Dedifferentiated amniotic fluid mesenchymal stem cell (primary cell): ENCODE measurements at regions not wholly inside any gene's neighbourhood (a gene's known extent, or its start where the extent isn't known, plus 50 kb on each side); places are given as distances from the start of the nearest gene placed in this dataset.

Experiments used
- DNase-seq: peaks from one replicate; pipeline ENCODE4 v3.0.0-alpha.2; 2016; ENCODE audit errors: extremely low spot score

DNA sequence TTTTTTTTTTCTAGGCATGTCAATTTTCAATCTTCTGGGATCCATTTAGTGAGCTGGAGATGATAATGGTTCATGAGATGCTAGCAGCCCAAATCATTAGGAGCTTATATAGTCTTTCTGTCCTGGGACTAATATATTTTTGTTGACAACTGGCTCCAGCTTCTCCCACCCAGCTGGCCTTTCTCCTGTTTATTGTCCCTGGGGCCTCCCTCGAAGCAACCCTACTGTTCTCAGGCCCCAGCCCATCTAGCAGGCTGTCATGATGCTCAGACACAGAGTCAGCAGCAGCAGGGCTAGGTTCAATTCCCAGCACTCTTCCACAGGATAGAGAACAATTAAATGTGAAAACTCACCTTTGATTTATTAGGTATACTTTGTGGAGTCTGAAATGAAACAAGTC, 127.6 kb upstream of the MID1 start:
- no peak for DNase-seq

DNA sequence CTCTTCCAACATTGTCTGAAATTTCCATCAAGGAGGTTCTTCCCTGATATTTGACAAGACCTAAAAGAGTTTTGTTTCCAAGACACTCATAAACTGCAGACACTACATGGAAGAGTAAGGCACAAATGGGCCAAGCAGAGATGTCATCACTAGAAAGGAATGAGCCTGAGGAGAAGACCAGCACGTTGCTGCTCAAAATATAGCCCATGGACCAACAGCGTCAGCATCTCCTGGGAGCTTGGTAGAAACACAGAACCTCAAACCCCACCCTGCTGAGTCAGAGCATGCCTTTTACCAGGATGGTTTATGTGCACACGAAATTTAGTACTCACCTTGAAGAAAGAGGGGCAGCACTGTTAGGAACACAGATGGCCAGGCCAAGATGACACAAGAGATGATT, 128.7 kb upstream of the MID1 start:
- no peak for DNase-seq

DNA sequence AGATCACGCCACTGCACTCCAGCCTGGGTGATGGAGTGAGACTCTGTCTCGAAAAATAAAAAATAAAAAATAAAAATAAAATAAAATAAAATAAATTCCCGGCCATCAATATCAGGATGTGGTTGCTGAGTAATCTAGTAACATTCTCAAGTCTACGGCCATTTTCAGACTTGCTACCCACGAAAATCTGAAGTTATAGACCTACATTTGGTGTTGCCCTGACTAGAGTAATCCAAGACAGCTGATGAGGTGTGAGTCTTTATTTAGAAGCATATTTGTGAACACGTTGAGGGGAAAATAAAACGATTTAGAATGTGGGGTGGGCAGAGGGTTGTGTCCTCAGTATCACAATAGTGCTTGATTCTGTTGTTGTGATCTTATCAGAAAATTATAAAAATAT, 130.2 kb upstream of the MID1 start:
- DNase-seq = no peak

DNA sequence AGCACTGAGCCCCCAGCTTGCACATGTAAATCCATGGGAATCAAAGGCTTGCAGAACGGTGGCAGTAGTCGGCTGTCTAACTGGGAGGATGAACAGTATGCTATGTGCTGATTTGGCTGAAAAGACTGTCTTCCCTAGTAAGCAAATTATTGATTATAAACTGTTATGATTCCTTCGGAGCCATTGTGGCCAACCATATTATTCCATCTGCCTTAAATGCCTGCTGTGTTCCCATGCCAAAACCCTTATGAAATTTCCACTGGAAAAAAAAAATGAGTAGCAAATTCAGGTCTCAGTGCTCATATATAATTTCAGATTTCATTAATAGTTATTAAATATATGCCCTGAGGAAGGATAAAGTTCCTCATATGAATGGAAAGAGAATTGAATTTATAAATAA, 132.7 kb upstream of the MID1 start:
- DNase-seq = no peak

DNA sequence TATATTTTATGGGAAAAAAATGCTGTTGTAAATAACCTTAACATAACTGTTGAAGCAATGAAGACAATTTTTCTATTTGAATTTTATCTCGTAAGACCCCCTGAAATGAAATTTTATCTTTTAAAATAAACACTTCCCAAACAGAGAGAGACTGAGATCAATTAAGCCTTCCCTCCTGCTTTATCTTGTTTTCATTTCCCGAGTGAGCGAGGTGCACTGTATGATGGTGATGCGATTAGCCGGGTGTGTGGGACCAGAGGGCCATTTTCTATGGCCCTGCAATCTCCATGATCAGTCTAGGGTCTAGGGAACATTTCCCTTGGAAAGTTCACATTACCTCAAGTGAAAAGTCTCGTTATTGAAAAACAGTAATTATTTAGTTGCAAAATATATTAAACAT, 134.1 kb upstream of the MID1 start:
- DNase-seq = no peak

DNA sequence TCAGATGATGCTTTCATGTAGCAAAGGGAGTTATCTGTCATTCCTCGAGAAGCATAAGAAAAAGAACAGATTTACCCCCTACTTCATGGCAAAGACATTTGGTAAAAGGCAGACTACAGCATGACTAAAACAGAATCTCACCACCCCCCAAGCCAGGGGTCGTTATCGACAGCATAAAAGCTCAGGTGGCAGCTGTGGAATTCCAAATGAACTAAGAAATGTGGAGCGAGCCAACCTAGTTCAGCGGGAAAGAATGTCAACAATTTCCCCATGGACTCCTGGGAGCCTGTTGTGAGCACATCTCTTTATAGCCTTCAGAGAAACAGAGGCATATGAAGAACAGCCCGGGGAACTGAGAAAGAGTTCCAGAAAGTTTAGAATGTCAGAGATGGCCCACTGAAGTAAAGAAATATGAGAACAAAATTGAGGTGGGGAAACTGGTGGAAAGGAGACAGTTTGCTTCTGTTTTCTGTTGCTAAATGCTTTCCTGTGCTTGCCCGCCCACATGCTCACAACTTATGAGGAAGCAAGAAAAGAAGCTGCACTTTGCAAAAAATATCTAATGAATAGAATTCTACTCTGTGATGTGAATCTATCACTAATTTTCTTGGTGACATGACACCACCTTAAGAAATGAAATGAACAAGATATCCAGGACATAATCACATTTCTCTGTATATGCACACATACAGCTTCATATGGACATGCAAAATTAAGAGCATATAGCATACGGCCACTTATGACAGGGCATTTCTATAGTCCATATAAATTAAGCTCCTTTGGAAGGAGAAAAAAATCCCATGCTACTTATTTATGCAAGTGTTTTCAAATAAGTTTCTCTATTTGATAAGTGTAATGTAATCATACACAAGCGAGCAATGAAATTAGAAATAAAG, 135.3 kb upstream of the MID1 start:
- DNase-seq = no peak

DNA sequence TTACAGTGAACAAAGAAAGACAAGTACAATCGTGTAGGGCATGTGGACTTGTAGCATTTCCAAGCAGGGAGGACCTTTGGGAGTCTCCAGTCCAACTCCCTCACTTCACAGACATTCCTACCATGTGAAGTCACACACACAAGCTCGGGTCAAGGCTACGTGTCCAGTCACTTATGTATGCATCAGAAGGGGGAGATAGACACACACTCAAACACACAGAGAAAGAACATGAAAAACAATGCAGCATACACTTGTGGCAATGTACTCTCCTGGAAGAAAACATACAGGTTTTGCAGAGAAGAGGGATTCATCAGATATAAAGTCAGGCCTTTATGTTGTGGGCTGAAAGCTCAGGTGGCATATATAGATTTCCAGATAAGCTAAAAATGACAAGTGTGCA, 136.1 kb upstream of the MID1 start:
- DNase-seq = peak; percentile 39

DNA sequence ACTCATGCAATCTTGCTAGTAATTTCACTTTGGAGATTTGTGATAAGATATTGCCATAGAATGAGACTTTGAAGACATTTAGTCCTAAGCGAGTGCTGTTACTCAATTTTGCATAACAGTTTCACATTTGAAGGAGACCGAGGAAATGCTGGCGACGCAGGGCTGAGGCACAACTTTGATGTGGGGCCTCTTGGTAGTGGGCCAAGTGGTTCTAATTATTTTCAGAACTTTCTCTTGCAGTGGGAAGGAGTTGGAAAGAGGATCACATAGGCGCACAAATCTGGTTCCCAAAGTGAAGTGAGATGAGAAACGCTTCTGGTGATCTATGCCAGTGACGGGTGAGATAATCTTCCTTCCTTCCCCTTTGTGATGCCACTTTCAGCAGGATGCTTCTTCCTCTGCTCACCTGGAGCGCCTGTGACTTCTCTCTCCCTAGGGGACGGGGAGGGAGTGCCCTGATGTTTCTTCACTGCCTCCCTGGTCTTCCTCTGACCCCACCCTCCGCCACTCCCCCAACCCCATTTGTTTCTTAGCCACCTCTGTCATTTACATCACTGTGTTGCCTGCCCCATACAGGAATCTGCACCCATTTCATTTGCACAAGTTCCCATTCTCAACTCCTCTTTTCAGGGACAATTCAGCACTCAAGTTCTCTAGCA, 138.9 kb upstream of the MID1 start:
- DNase-seq = no peak

DNA sequence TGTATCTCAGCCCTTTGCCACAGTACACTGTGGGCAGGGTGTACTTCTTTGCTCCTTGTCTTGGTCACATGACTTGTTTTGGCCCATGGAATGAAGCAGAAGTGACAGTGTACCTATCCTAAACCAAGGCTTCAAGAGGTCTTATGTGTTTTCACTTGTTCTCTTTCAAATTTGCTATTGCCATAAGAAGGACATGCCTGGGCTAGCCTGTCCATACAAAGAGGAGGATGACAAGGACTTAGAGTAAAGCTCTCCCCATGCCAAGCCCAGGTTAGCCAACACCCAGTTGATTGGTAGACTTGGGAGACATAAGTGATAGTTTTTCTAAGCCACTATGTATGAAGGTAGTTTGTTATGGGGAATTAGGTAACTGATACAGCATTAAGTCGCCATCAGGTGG, 141.1 kb upstream of the MID1 start:
- DNase-seq = no peak

DNA sequence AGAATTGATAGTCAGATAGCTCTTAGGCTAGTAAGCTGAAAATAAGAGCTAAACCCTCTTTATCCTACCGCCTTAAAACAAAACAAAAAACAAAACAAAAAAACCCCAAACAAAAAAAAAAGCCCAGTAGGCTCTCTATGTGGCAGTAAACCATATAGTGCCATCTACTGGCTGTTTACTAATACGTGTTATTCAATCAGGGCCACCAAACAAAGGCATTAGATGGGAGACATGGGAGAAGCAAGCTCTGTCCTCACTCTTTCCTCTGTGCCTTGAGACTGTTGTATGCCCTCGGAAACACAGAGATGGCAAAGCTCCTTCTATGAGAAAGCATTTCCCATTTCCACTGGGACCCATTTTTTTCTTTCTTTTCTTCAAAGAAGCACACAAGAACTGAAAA, 148.8 kb upstream of the MID1 start:
- peak; percentile 51 for DNase-seq

DNA sequence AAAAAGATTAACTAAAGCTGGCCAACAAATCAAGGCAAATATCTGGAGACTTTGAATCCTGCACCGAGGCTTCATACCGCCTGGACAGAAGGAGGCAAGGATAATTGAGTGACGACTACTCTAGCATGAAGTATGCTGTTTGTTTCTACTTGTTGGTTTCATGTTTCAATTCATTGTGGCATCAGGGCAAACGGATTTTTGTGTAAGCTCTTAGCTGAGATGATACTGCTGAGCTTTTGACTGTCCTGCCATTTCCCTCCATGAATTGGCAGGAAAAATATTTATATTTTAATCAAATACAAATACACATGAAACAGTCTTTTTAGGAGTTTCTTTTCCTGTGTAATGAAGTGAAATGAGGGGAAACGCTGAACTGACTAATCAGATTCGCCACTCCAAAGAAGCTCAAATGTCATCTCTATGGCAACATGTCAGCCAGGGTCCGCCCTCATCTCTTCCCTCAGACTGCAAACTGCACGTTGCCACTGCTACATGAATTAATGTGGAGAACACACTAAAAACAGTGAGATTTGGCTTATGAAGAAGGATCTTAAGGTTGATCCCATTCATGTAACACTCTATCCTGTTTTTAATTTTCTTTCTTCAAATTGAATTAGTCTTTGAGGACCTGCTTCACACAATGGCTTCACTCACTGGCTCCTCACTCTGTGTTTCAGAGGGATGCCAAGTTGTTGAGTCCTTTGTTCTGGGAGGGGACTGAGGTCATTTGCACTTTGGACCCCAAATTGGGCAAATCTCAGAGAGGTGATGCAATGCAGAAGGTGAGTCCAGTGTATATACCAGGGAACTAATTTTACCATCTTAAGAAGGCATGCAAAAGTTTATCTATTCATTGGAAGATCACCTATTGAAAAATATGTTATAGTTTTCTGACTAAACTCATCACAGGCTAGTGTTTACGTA, 149.6 kb upstream of the MID1 start:
- peak; percentile 57 for DNase-seq

DNA sequence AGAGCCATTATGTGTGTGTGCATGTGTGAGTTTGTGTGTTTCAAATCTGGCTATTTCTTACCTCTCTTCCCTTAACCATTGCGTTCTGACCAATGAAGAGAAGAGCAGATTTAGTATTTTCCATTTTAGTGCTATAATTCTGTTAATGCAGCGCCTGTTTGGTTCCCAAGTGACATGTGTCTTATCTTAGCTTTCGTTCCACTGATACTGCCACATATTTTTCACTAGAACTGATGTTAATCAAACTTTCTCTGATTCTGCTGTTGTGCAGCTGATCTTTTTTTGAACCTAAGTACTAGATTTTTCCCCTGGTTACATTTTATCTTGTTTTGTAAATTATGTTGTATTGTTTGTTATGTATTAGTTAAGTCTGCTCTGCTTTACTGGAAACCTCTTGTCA, 152.9 kb upstream of the MID1 start:
- DNase-seq = no peak

DNA sequence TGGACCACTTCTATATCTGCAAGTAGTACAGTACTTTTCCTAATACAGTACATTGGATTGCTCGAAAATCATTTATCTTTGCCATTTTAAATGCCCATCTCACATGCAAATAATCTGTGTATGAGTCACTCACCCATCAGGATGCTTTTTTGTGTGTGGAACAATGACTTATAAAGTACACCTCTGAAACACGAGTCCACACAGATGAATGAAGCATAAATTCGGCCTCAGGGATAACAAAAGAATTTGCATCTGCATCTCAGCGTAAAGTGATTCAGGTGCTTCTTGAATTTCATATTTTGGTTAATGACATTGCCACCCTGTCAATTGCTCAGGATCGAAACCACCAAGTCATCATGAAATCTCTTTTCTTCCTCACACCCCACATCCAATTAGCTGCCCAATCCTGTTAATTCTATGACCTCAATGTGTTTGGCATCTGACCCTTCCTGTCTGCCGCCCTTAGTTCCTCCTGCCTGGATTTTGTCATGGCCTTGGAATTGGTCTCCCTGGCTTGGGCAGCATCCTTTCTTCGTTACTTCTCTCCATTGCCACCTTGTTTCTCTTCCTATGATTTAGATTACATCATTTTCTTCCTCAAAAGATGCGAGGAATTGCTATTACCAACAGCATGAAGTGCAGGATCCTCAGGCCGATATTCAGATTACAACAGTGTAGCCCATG, 161.6 kb upstream of the MID1 start:
- no peak for DNase-seq

DNA sequence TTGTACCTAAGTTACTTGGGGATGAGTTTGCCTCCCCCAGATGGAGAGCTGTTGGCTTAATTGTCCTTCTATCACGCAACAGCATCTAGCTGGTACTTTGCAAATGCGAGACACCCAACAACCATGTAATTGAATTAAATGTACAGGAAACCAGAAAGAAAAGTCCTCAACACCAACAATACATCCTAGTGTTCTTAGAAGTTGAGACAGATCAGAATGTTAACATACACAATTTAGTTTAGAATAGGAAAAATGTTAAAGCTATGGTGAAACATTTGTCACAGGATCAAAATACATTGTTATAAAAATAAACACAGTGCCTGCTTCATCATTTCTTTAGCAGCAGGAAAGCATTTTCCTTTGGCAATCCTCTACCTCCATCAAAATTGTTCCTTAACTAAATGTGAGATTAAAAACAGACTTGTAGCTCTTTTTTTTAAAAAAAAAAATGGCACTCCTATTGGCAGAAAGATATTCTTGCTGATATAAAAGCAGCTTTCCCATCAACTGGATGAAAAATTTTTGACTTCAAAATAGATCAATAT, 163.1 kb upstream of the MID1 start:
- DNase-seq = no peak

DNA sequence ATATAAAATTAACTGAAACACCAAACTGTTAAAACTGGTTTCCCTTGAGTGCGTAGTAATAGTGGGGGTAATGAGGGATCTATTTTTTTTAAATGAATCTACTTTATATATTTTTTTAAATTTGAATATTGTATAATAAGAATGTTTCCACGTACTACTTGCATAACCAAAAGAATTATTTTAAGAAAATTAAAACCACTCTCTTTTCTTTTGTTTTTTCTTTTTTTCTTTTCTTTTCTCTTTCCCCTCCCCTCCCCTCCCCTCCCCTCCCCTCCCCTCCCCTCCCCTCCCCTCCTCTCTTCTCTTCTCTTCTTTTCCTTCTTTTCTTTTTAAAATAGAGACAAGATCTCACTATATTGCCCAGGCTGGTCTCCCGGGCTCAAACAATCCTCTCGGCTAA, 166.9 kb upstream of the MID1 start:
- DNase-seq = no peak

DNA sequence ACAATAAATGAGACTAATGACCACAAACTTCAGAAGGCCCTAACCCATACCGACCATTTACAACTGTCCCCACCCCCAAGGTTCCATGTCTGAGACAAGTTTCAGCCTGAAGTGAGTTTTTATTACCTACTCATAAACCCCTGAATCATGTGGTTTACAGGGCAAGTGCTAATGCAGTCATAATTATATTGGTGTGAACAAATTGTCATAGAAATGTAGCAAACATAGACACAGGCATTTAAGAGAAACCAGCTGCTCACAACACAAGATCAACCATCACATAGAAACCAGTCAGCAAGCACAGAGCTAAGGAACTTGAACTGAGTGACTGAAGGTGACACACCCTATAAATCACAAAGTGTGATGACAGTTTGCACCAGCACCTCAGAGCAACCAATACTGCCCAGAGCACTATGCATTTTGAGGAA, 173.8 kb upstream of the MID1 start:
- no peak for DNase-seq

DNA sequence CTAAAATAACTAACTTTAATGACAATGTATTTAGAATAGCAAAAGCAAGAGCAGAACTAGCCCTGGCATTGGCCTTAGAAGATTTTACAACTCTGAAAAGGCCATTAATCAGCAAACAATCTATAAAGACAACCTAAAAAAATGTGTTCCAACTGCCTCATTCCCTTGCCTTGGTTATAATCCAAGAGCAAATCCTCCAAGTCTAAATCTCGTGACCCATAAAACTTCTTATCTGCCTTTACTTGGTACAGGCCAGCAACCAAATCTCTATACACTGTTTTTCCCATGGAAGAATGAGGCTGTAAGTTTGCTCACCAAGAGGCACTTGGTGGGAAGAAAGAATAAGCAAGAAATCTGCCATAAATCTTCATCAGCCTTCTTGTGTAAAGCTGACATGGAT, 175.3 kb upstream of the MID1 start:
- DNase-seq = no peak

DNA sequence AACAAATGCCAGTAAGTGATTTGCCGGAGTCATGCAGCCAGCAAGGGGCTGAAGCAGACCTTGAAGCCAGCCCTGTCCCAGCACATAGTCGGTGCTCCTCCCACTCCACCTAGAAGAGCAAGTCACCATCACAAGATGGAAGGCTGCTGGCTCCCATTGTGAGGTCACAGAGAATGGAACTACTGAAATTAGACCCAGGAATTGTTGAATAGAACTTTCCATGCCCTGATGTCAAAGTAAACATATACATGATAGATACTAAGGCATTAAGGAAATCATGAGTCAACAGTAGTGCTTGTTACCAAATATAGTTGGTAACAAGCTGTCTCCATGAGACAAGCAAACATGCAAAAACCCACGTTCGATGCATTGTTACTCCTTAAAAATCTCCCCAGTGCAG, 177.1 kb upstream of the MID1 start:
- DNase-seq = peak; percentile 16

DNA sequence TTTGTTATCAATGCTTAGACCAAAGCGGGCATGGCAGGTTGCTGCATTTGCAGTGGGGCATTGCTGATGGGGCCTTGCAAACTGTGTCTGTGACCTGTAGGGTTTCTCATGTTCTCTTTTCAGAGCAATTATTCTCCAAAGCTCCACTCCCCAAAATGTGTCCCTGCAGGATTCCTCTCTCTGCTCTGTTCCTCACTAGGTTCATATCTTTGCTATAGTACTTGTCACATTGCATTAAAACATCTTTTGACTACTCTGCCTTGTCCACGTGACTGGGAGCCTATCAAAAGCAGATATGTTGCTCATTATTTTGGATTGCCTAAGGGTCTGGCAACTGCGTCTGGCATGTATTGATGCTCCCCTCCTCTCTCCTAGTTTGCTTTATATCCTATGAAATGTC, 177.7 kb upstream of the MID1 start:
- no peak for DNase-seq

DNA sequence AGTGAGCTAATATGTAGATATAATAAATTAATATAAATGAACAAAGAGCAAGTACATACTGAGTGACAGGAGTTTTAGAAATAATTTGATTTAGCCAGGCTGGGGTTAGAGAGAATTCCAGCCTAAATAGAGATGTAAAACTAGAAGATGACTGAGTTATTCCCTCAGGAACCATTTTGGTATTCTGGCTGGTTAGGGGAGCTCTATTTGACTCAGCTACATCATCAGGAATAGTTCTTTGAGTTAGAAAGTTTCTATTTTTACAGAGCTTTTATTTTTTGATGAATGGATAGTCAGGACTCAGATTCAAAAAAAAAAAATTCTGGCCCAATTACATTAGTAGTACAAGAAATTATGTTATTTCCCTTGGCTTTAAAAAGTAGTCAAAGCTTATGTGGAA, 180.4 kb upstream of the MID1 start:
- no peak for DNase-seq

DNA sequence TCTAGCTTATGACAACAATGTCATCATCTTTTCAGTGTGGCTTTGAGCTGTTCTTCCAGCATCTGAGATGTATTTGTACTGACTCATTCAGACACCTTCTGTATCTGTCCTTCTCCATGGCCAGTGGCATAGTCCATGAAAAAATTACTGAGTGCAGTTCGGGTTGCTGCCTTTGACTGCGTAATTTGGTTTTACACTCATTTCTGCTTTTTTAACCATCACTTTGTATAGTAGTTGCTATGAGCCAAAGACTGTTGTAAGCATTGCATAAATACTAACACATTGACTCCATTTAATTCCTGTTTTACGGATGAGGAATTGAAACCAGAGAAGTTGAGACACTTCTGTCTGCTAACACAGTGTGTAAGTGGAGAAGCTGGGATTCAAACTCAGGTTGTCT, 190.7 kb upstream of the MID1 start:
- DNase-seq = no peak

DNA sequence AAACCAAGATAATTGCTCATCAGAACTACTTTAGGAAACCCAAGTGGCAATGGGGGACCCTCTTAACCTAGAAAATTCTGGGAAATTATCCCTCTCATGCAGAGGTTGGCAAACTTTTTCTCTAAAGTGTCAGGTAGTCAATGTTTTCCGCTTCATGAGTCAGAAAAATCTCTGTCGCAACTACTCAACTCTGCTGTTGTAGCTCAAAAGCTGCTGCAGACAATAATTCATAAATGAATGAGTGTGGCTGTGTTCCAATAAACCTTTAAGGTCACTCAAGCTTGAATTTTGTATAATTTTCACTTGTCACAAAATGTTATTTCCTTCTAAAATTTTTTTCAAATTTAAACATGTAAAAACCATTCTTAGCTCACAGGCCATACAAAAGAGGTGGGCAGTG, 193.4 kb upstream of the MID1 start:
- no peak for DNase-seq
